ENCODE measurements at regions not wholly inside any gene's neighbourhood (a gene's known extent, or its start where the extent isn't known, plus 50 kb on each side); places are given as distances from the start of the nearest gene placed in this dataset.

- Histone ChIP-seq H3K79me2 (ENCODE audit: insufficient read depth, low read length) (no peaks in the 10 kb centered on the region), H3K9ac (ENCODE audit: low read length) (no peak overlapping the region), H3K4me2 (ENCODE audit: low read length) (no peak overlapping the region), H3K4me3 (ENCODE audit: insufficient read depth, low read depth, low read length) (no peak overlapping the region), H4K20me1 (ENCODE audit: insufficient read depth, low read length) (no peaks in the 10 kb centered on the region), H3K9me3 (ENCODE audit: insufficient read depth, low read depth, low read length) (no peaks in the 10 kb centered on the region), H2AFZ (ENCODE audit: low read depth, low read length) (no peak overlapping the region), H3K27ac (ENCODE audit: low read depth, low read length) (no peak overlapping the region), H3K4me1 (ENCODE audit: insufficient read depth, low read length) (no peaks in the 10 kb centered on the region), H3K27me3 (ENCODE audit: insufficient read depth, low read length) (no peaks in the 10 kb centered on the region), H3K36me3 (ENCODE audit: insufficient read depth, low read length) (no peaks in the 10 kb centered on the region)
- Mint-ChIP-seq H3K4me1 (ENCODE audit: low read depth, unreplicated experiment) (no peaks in the 10 kb centered on the region), H3K4me3 (ENCODE audit: unreplicated experiment) (no peak overlapping the region), H3K27ac (ENCODE audit: unreplicated experiment) (no peak overlapping the region), H3K36me3 (ENCODE audit: low read depth, unreplicated experiment) (no peaks in the 10 kb centered on the region), H3K27me3 (ENCODE audit: low read depth, unreplicated experiment) (no peaks in the 10 kb centered on the region), H3K9me3 (ENCODE audit: unreplicated experiment) (no peaks in the 10 kb centered on the region)
- DNase-seq (ENCODE audit: low read depth) (no peak), FAIRE-seq (no peak)
- TF ChIP-seq EZH2 (IDR thresholded peaks at IDR 0.05; ENCODE audit: insufficient read depth, low read length), result no peak
- TF ChIP-seq, protein P1, sequence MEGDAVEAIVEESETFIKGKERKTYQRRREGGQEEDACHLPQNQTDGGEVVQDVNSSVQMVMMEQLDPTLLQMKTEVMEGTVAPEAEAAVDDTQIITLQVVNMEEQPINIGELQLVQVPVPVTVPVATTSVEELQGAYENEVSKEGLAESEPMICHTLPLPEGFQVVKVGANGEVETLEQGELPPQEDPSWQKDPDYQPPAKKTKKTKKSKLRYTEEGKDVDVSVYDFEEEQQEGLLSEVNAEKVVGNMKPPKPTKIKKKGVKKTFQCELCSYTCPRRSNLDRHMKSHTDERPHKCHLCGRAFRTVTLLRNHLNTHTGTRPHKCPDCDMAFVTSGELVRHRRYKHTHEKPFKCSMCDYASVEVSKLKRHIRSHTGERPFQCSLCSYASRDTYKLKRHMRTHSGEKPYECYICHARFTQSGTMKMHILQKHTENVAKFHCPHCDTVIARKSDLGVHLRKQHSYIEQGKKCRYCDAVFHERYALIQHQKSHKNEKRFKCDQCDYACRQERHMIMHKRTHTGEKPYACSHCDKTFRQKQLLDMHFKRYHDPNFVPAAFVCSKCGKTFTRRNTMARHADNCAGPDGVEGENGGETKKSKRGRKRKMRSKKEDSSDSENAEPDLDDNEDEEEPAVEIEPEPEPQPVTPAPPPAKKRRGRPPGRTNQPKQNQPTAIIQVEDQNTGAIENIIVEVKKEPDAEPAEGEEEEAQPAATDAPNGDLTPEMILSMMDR (IDR thresholded peaks at IDR 0.05; ENCODE audit: insufficient read depth, low read depth, low read length), result no peak
These were observed 494.5 kb upstream of the PKN2 start for GRCh38 chr1:88189525-88189924.

DNA sequence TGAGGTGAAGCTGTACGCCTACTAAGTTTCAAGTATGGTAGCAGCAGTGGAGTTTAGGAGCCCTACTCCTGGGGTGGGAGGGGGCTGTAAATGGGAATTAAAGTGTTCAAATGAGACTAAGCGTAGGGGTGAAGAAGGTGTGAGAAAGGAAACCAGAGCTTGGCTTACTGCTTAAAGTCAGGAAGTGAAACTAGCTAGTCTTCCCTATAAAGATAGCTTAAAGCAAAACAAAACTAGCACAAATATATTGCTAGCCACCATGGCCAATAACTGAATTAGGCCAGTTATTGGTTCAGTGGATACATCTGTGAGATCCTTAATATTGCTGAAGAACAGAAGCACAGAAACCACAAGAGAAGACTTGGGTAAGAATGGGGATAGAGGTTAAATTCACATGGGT lies 492.2 kb upstream of the PKN2 start:
- Histone ChIP-seq H3K9me3 (ENCODE audit: insufficient read depth, low read depth, low read length) (no peaks in the 10 kb centered on the region), H3K27ac (ENCODE audit: low read depth, low read length) (no peak overlapping the region), H3K27me3 (ENCODE audit: insufficient read depth, low read length) (no peaks in the 10 kb centered on the region), H3K4me1 (ENCODE audit: insufficient read depth, low read length) (no peaks in the 10 kb centered on the region), H3K79me2 (ENCODE audit: insufficient read depth, low read length) (no peaks in the 10 kb centered on the region), H3K4me3 (ENCODE audit: insufficient read depth, low read depth, low read length) (no peak overlapping the region), H2AFZ (ENCODE audit: low read depth, low read length) (no peak overlapping the region), H3K9ac (ENCODE audit: low read length) (no peak overlapping the region), H3K36me3 (ENCODE audit: insufficient read depth, low read length) (no peaks in the 10 kb centered on the region), H3K4me2 (ENCODE audit: low read length) (no peak overlapping the region), H4K20me1 (ENCODE audit: insufficient read depth, low read length) (no peaks in the 10 kb centered on the region)
- no peak overlapping the region for H3K27ac Mint-ChIP-seq (ENCODE audit: unreplicated experiment)
- no peaks in the 10 kb centered on the region for H3K9me3 Mint-ChIP-seq (ENCODE audit: unreplicated experiment)
- FAIRE-seq, result no peak
- H3K4me3 Mint-ChIP-seq (ENCODE audit: unreplicated experiment), result no peak overlapping the region
- no peaks in the 10 kb centered on the region for H3K36me3 Mint-ChIP-seq (ENCODE audit: low read depth, unreplicated experiment)
- DNase-seq (ENCODE audit: low read depth), result no peak
- TF ChIP-seq EZH2 (IDR thresholded peaks at IDR 0.05; ENCODE audit: insufficient read depth, low read length), result no peak
- H3K27me3 Mint-ChIP-seq (ENCODE audit: low read depth, unreplicated experiment), result peaks cover 2% of the 10 kb centered on the region
- no peaks in the 10 kb centered on the region for H3K4me1 Mint-ChIP-seq (ENCODE audit: low read depth, unreplicated experiment)

DNA sequence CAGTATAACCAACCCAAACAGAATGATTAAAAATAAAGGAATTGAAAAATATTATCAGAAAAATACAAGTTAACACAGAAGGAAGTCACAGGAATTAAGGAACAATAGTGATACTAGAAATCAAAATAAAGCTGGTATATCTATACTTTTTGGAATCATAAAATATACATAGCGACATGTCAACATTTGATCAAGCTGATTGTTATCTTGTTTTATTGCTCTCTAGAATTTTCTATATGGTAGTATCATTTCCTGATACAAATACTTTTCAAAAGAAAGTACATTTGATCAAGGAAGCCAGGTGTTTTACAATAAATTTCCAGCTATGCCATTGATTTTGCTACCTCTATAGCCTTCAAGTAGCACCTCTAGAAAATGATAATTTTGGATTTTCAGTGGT lies 489.5 kb upstream of the PKN2 start:
- H3K4me3 ChIP-seq (ENCODE audit: insufficient read depth, low read depth, low read length), result no peak overlapping the region
- no peaks in the 10 kb centered on the region for H3K79me2 ChIP-seq (ENCODE audit: insufficient read depth, low read length)
- Mint-ChIP-seq H3K9me3 (ENCODE audit: unreplicated experiment) (no peaks in the 10 kb centered on the region), H3K27me3 (ENCODE audit: low read depth, unreplicated experiment) (peaks cover 2% of the 10 kb centered on the region), H3K4me1 (ENCODE audit: low read depth, unreplicated experiment) (no peaks in the 10 kb centered on the region), H3K27ac (ENCODE audit: unreplicated experiment) (no peak overlapping the region), H3K36me3 (ENCODE audit: low read depth, unreplicated experiment) (no peaks in the 10 kb centered on the region), H3K4me3 (ENCODE audit: unreplicated experiment) (no peak overlapping the region)
- no peak overlapping the region for H3K9ac ChIP-seq (ENCODE audit: low read length)
- no peaks in the 10 kb centered on the region for H4K20me1 ChIP-seq (ENCODE audit: insufficient read depth, low read length)
- H3K4me2 ChIP-seq (ENCODE audit: low read length), result no peak overlapping the region
- no peak for FAIRE-seq
- H3K36me3 ChIP-seq (ENCODE audit: insufficient read depth, low read length), result no peaks in the 10 kb centered on the region
- TF ChIP-seq EZH2 (IDR thresholded peaks at IDR 0.05; ENCODE audit: insufficient read depth, low read length), result no peak
- TF ChIP-seq, protein P1 (IDR thresholded peaks at IDR 0.05; ENCODE audit: insufficient read depth, low read depth, low read length), result no peak
- no peak for DNase-seq (ENCODE audit: low read depth)
- H3K27ac ChIP-seq (ENCODE audit: low read depth, low read length), result no peak overlapping the region
- no peak overlapping the region for H2AFZ ChIP-seq (ENCODE audit: low read depth, low read length)
- no peaks in the 10 kb centered on the region for H3K9me3 ChIP-seq (ENCODE audit: insufficient read depth, low read depth, low read length)
- no peaks in the 10 kb centered on the region for H3K4me1 ChIP-seq (ENCODE audit: insufficient read depth, low read length)
- no peaks in the 10 kb centered on the region for H3K27me3 ChIP-seq (ENCODE audit: insufficient read depth, low read length)
